ENCODE measurements at regions not wholly inside any gene's neighbourhood (a gene's known extent, or its start where the extent isn't known, plus 50 kb on each side); places are given as distances from the start of the nearest gene placed in this dataset.

- no peaks in the 10 kb centered on the region for H3K27me3 ChIP-seq (replicated peaks; ENCODE audit: insufficient read depth)
- intact Hi-C loops (cut with DNase I): no loop called here
- H3K4me1 ChIP-seq (replicated peaks): no peaks in the 10 kb centered on the region
- H3K9me3 ChIP-seq: no peaks in the 10 kb centered on the region
- H3K27ac ChIP-seq: no peak overlapping the region
- no peaks in the 10 kb centered on the region for H3K36me3 ChIP-seq
- no peak for DNase-seq (ENCODE audit: low spot score)
- TF ChIP-seq POLR2A (IDR thresholded peaks at IDR 0.05) (no peak), CTCF (IDR thresholded peaks at IDR 0.05) (no peak), POLR2AphosphoS5 (IDR thresholded peaks at IDR 0.05) (no peak)
- 82% methylated on average over 5 of the region's 5 CpGs for WGBS
- no peak overlapping the region for H3K4me3 ChIP-seq
These were observed 119.8 kb downstream of the BTBD3 start for GRCh38 chr20:12037521-12037920.

GRCh38 chr20:12040261-12040660 lies 122.6 kb downstream of the BTBD3 start:
- WGBS: 54% methylated on average over 7 of the region's 7 CpGs
- no peak for TF ChIP-seq CTCF (IDR thresholded peaks at IDR 0.05)
- TF ChIP-seq POLR2A (IDR thresholded peaks at IDR 0.05): no peak
- no peak for TF ChIP-seq POLR2AphosphoS5 (IDR thresholded peaks at IDR 0.05)
- intact Hi-C loops (cut with DNase I): no loop called here
- DNase-seq (ENCODE audit: low spot score): no peak
- Histone ChIP-seq H3K9me3 (no peaks in the 10 kb centered on the region), H3K36me3 (no peaks in the 10 kb centered on the region), H3K27me3 (replicated peaks; ENCODE audit: insufficient read depth) (no peaks in the 10 kb centered on the region), H3K4me1 (replicated peaks) (no peaks in the 10 kb centered on the region), H3K4me3 (no peak overlapping the region), H3K27ac (no peak overlapping the region)

GRCh38 chr20:12044969-12045368 lies 127.3 kb downstream of the BTBD3 start:
- Histone ChIP-seq H3K27ac (no peak overlapping the region), H3K27me3 (replicated peaks; ENCODE audit: insufficient read depth) (no peaks in the 10 kb centered on the region), H3K4me3 (no peak overlapping the region), H3K4me1 (replicated peaks) (no peaks in the 10 kb centered on the region), H3K9me3 (no peaks in the 10 kb centered on the region), H3K36me3 (no peaks in the 10 kb centered on the region)
- no peak for DNase-seq (ENCODE audit: low spot score)
- intact Hi-C loops (cut with DNase I): no loop called here
- no peak for TF ChIP-seq CTCF (IDR thresholded peaks at IDR 0.05)
- TF ChIP-seq POLR2A (IDR thresholded peaks at IDR 0.05): no peak
- TF ChIP-seq POLR2AphosphoS5 (IDR thresholded peaks at IDR 0.05): no peak

- no peak for DNase-seq (ENCODE audit: low spot score)
- no peak for TF ChIP-seq CTCF (IDR thresholded peaks at IDR 0.05)
- TF ChIP-seq POLR2AphosphoS5 (IDR thresholded peaks at IDR 0.05): no peak
- TF ChIP-seq POLR2A (IDR thresholded peaks at IDR 0.05): no peak
- intact Hi-C loops (cut with DNase I): no loop called here
- WGBS: 100% methylated on average over 1 of the region's 1 CpG
- Histone ChIP-seq H3K36me3 (no peaks in the 10 kb centered on the region), H3K27ac (no peak overlapping the region), H3K4me1 (replicated peaks) (no peaks in the 10 kb centered on the region), H3K9me3 (no peaks in the 10 kb centered on the region), H3K4me3 (no peak overlapping the region), H3K27me3 (replicated peaks; ENCODE audit: insufficient read depth) (no peaks in the 10 kb centered on the region)
These were observed 130.2 kb downstream of the BTBD3 start for GRCh38 chr20:12047838-12048432.

GRCh38 chr20:12049125-12049524 lies 131.4 kb downstream of the BTBD3 start:
- no peak for DNase-seq (ENCODE audit: low spot score)
- TF ChIP-seq CTCF (IDR thresholded peaks at IDR 0.05) (no peak), POLR2A (IDR thresholded peaks at IDR 0.05) (no peak), POLR2AphosphoS5 (IDR thresholded peaks at IDR 0.05) (no peak)

More at GRCh38 chr20:12049125-12049524, 131.4 kb downstream of the BTBD3 start:
- no peaks in the 10 kb centered on the region for H3K9me3 ChIP-seq
- whole genome bisulfite sequencing: 85% methylated on average over 2 of the region's 2 CpGs
- intact Hi-C loops (cut with DNase I): no loop called here
- no peaks in the 10 kb centered on the region for H3K27me3 ChIP-seq (replicated peaks; ENCODE audit: insufficient read depth)
- H3K4me3 ChIP-seq: no peak overlapping the region
- no peaks in the 10 kb centered on the region for H3K4me1 ChIP-seq (replicated peaks)
- no peaks in the 10 kb centered on the region for H3K36me3 ChIP-seq
- H3K27ac ChIP-seq: no peak overlapping the region
